HEK293 (cell line): ENCODE measurements at regions not wholly inside any gene's neighbourhood (a gene's known extent, or its start where the extent isn't known, plus 50 kb on each side); places are given as distances from the start of the nearest gene placed in this dataset.
A peak's percentile ranks its signal among the peaks of the same experiment; 100 is the strongest.

Experiments
- CTCF ChIA-PET: fragments of 350-600 bp; formaldehyde crosslinking; extraction: SDS; loops from one replicate; lab custom pipeline; 2021; ENCODE audit warnings: antibody characterized with exemption; lab: Yijun Ruan, JAX
- POLR2A ChIA-PET: fragments of 300-600 bp; formaldehyde crosslinking; extraction: SDS; loops from one replicate; lab custom pipeline; 2020; ENCODE audit warnings: antibody characterized with exemption, inconsistent platforms; lab: Yijun Ruan, JAX
- H3K27ac ChIP-seq: fragments of 200-500 bp; sonication (Bioruptor generic); 2 replicates; pipeline ENCODE4 v1.5.1; 2014; ENCODE audit warnings: low read depth, low read length, control low read depth, inconsistent platforms; ENCODE audit errors: extremely low read depth
- H3K36me3 ChIP-seq, 2 experiments: fragments of 200-500 bp in 1 of 2; sonication (Bioruptor generic) in 1 of 2; 1 replicate in 1 of 2; 2 replicates in 1 of 2; pipeline ENCODE4 v1.5.1; 2014 to 2017; ENCODE audit warnings: inconsistent platforms in 2 of 2, low read length in 2 of 2; ENCODE audit not compliant: control insufficient read depth in 2 of 2, insufficient read depth in 1 of 2
- H3K4me1 ChIP-seq: fragments of 200-500 bp; sonication (Bioruptor generic); 2 replicates; pipeline ENCODE4 v1.5.1; 2014; ENCODE audit warnings: mild to moderate bottlenecking, low read length, inconsistent platforms; ENCODE audit not compliant: control insufficient read depth, insufficient read depth
- H3K4me3 ChIP-seq: 2 replicates; pipeline ENCODE4 v1.5.1; 2011; ENCODE audit warnings: low read depth, mild to moderate bottlenecking, control low read depth, low read length, moderate library complexity
- H3K9me3 ChIP-seq: fragments of 200-500 bp; sonication (Bioruptor generic); 2 replicates; pipeline ENCODE4 v1.5.1; 2014; ENCODE audit warnings: low read depth, low read length, inconsistent platforms; ENCODE audit not compliant: control insufficient read depth, insufficient read depth
- BCL11B ChIP-seq: fragments of 450-650 bp; formaldehyde crosslinking; IDR thresholded peaks from 2 replicates; pipeline ENCODE4 v1.5.1; 2016; ENCODE audit warnings: low read depth, missing biosample characterization, missing genetic modification characterization
- OSR2 ChIP-seq: fragments of 450-650 bp; formaldehyde crosslinking; IDR thresholded peaks from 2 replicates; pipeline ENCODE4 v1.5.1; 2016; ENCODE audit warnings: missing biosample characterization, missing genetic modification characterization
- PRDM1 ChIP-seq: fragments of 450-650 bp; formaldehyde crosslinking; IDR thresholded peaks from 2 replicates; pipeline ENCODE4; 2016; ENCODE audit warnings: missing biosample characterization, missing genetic modification characterization
- PRDM10 ChIP-seq: fragments of 450-650 bp; formaldehyde crosslinking; IDR thresholded peaks from 2 replicates; pipeline ENCODE4 v1.5.1; 2016; ENCODE audit warnings: missing biosample characterization, missing genetic modification characterization
- RBAK ChIP-seq: fragments of 450-650 bp; formaldehyde crosslinking; IDR thresholded peaks from 2 replicates; pipeline ENCODE4 v1.5.1; 2016; ENCODE audit warnings: missing biosample characterization, missing genetic modification characterization
- SCRT2 ChIP-seq: fragments of 450-650 bp; formaldehyde crosslinking; IDR thresholded peaks from 2 replicates; pipeline ENCODE4 v1.5.1; 2016; ENCODE audit warnings: missing biosample characterization, missing genetic modification characterization
- ZBTB20 ChIP-seq: fragments of 450-650 bp; formaldehyde crosslinking; IDR thresholded peaks from 2 replicates; pipeline ENCODE4 v1.5.1; 2016; ENCODE audit warnings: missing biosample characterization, missing genetic modification characterization
- ZBTB21 ChIP-seq: fragments of 450-650 bp; formaldehyde crosslinking; IDR thresholded peaks from 2 replicates; pipeline ENCODE4 v1.5.1; 2017; ENCODE audit warnings: missing biosample characterization, missing genetic modification characterization
- ZEB2 ChIP-seq: fragments of 450-650 bp; formaldehyde crosslinking; IDR thresholded peaks from 2 replicates; pipeline ENCODE4 v1.5.1; 2016; ENCODE audit warnings: missing biosample characterization, missing genetic modification characterization
- ZFP37 ChIP-seq: fragments of 450-650 bp; formaldehyde crosslinking; IDR thresholded peaks from 2 replicates; pipeline ENCODE4 v1.5.1; 2016; ENCODE audit warnings: missing biosample characterization, missing genetic modification characterization
- ZNF157 ChIP-seq: fragments of 450-650 bp; formaldehyde crosslinking; IDR thresholded peaks from 2 replicates; pipeline ENCODE4 v1.5.1; 2016; ENCODE audit warnings: missing biosample characterization, missing genetic modification characterization
- ZNF184 ChIP-seq: fragments of 450-650 bp; IDR thresholded peaks from 2 replicates; pipeline ENCODE4 v1.5.1; 2018; ENCODE audit warnings: missing biosample characterization, mild to moderate bottlenecking, missing genetic modification characterization
- ZNF24 ChIP-seq: fragments of 450-650 bp; formaldehyde crosslinking; IDR thresholded peaks from 2 replicates; pipeline ENCODE4 v1.5.1; 2016; ENCODE audit warnings: missing biosample characterization, missing genetic modification characterization
- ZNF248 ChIP-seq: fragments of 450-650 bp; formaldehyde crosslinking; IDR thresholded peaks from 2 replicates; pipeline ENCODE4 v1.5.1; 2017; ENCODE audit warnings: missing biosample characterization, missing genetic modification characterization
- ZNF280D ChIP-seq: fragments of 450-650 bp; formaldehyde crosslinking; IDR thresholded peaks from 2 replicates; pipeline ENCODE4 v1.5.1; 2016; ENCODE audit warnings: missing biosample characterization, missing genetic modification characterization
- ZNF324 ChIP-seq: fragments of 450-650 bp; formaldehyde crosslinking; IDR thresholded peaks from 2 replicates; pipeline ENCODE4 v1.5.1; 2016; ENCODE audit warnings: missing biosample characterization, missing genetic modification characterization
- ZNF366 ChIP-seq: fragments of 450-650 bp; formaldehyde crosslinking; conservative IDR thresholded peaks from 2 replicates; pipeline ENCODE4 v1.5.1; 2016; ENCODE audit warnings: missing biosample characterization, missing genetic modification characterization
- ZNF629 ChIP-seq: fragments of 450-650 bp; formaldehyde crosslinking; IDR thresholded peaks from 2 replicates; pipeline ENCODE4 v1.5.1; 2017; ENCODE audit warnings: missing biosample characterization, missing genetic modification characterization
- ZNF660 ChIP-seq: fragments of 450-650 bp; IDR thresholded peaks from 2 replicates; pipeline ENCODE4 v1.5.1; 2018; ENCODE audit warnings: missing biosample characterization, mild to moderate bottlenecking, missing genetic modification characterization
- TF ChIP-seq, protein P1 (sequence below): fragments of 450-650 bp; formaldehyde crosslinking; IDR thresholded peaks from 2 replicates; pipeline ENCODE4 v1.5.1; 2017; ENCODE audit warnings: missing biosample characterization, missing genetic modification characterization
- TF ChIP-seq, protein P2 (sequence below): fragments of 450-650 bp; formaldehyde crosslinking; IDR thresholded peaks from 2 replicates; pipeline ENCODE4 v1.5.0; 2017; ENCODE audit warnings: missing biosample characterization, missing genetic modification characterization, borderline replicate concordance
- TF ChIP-seq, protein P3 (sequence below): fragments of 450-650 bp; formaldehyde crosslinking; IDR thresholded peaks from 2 replicates; pipeline ENCODE4 v1.5.1; 2016; ENCODE audit warnings: missing biosample characterization, missing genetic modification characterization, low read depth
- TF ChIP-seq, protein P4 (sequence below): fragments of 450-650 bp; IDR thresholded peaks from 2 replicates; pipeline ENCODE4 v1.5.1; 2018; ENCODE audit warnings: missing biosample characterization, missing genetic modification characterization

DNA sequence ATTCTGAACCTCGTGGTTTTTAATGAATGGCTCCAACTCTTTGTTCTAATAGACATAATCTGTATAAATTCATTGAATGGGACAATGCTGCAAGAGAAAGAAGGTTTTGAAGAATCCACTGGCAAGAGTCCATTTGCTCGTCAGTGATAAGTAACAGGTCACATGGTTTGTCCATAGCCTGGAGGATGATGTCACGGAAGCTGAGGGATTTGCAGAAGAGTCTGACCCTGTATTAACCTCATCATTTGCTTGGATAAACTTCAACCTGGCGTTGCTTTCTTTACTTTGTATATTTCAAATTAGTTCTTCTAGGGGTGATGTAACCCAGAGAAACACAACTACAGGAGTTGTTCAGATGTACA lies 197.4 kb downstream of the GAS1 start:
- POLR2A ChIA-PET, result interaction anchor here (0.6 kb wide), 1 partner anchor 91 kb away, joined by 5 read pairs; no protein-coding TSS in a partner anchor
- Histone ChIP-seq H3K27ac (no peak overlapping the region), H3K4me3 (no peak overlapping the region), H3K36me3 (no peaks in the 10 kb centered on the region), H3K4me1 (no peaks in the 10 kb centered on the region), H3K9me3 (no peaks in the 10 kb centered on the region)
- CTCF ChIA-PET, result interaction anchor here (0.6 kb wide), 1 partner anchor 13 kb away, joined by 3 read pairs; no protein-coding TSS in a partner anchor
- TF ChIP-seq ZNF248 (tag by site-specific recombination) (no peak), RBAK (tag by site-specific recombination) (no peak), ZNF184 (tag by site-specific recombination) (0 out of 2 replicates have a peak, but pooled peaks have one; percentile 14), PRDM1 (tag by site-specific recombination) (no peak), ZNF324 (0 out of 2 replicates have a peak, but pooled peaks have one; percentile 15), ZNF157 (tag by site-specific recombination) (no peak), BCL11B (tag by site-specific recombination) (no peak), ZNF366 (tag by site-specific recombination) (peak; percentile 56; the same call in 1 of the 2 replicates), ZBTB21 (tag by site-specific recombination) (peak; percentile 56; the same call in 1 of the 2 replicates), ZFP37 (tag by site-specific recombination) (no peak), ZNF280D (tag by site-specific recombination) (no peak), PRDM10 (0 out of 2 replicates have a peak, but pooled peaks have one; percentile 16), SCRT2 (tag by site-specific recombination) (peak; percentile 76), ZNF660 (peak; percentile 48; the same call in 1 of the 2 replicates), ZNF24 (tag by site-specific recombination) (peak; percentile 45; the same call in 1 of the 2 replicates), ZBTB20 (peak; percentile 45), OSR2 (tag by site-specific recombination) (peak; percentile 96), ZEB2 (tag by site-specific recombination) (peak; percentile 71), ZNF629 (tag by site-specific recombination) (peak; percentile 84)
- TF ChIP-seq, protein P1, sequence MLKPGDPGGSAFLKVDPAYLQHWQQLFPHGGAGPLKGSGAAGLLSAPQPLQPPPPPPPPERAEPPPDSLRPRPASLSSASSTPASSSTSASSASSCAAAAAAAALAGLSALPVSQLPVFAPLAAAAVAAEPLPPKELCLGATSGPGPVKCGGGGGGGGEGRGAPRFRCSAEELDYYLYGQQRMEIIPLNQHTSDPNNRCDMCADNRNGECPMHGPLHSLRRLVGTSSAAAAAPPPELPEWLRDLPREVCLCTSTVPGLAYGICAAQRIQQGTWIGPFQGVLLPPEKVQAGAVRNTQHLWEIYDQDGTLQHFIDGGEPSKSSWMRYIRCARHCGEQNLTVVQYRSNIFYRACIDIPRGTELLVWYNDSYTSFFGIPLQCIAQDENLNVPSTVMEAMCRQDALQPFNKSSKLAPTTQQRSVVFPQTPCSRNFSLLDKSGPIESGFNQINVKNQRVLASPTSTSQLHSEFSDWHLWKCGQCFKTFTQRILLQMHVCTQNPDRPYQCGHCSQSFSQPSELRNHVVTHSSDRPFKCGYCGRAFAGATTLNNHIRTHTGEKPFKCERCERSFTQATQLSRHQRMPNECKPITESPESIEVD (tag by site-specific recombination), result peak; percentile 73
- TF ChIP-seq, protein P2, sequence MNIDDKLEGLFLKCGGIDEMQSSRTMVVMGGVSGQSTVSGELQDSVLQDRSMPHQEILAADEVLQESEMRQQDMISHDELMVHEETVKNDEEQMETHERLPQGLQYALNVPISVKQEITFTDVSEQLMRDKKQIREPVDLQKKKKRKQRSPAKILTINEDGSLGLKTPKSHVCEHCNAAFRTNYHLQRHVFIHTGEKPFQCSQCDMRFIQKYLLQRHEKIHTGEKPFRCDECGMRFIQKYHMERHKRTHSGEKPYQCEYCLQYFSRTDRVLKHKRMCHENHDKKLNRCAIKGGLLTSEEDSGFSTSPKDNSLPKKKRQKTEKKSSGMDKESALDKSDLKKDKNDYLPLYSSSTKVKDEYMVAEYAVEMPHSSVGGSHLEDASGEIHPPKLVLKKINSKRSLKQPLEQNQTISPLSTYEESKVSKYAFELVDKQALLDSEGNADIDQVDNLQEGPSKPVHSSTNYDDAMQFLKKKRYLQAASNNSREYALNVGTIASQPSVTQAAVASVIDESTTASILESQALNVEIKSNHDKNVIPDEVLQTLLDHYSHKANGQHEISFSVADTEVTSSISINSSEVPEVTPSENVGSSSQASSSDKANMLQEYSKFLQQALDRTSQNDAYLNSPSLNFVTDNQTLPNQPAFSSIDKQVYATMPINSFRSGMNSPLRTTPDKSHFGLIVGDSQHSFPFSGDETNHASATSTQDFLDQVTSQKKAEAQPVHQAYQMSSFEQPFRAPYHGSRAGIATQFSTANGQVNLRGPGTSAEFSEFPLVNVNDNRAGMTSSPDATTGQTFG (tag by site-specific recombination), result no peak
- TF ChIP-seq, protein P3, sequence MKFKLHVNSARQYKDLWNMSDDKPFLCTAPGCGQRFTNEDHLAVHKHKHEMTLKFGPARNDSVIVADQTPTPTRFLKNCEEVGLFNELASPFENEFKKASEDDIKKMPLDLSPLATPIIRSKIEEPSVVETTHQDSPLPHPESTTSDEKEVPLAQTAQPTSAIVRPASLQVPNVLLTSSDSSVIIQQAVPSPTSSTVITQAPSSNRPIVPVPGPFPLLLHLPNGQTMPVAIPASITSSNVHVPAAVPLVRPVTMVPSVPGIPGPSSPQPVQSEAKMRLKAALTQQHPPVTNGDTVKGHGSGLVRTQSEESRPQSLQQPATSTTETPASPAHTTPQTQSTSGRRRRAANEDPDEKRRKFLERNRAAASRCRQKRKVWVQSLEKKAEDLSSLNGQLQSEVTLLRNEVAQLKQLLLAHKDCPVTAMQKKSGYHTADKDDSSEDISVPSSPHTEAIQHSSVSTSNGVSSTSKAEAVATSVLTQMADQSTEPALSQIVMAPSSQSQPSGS (tag by site-specific recombination), result peak; percentile 84; the same call in 1 of the 2 replicates
- TF ChIP-seq, protein P4, sequence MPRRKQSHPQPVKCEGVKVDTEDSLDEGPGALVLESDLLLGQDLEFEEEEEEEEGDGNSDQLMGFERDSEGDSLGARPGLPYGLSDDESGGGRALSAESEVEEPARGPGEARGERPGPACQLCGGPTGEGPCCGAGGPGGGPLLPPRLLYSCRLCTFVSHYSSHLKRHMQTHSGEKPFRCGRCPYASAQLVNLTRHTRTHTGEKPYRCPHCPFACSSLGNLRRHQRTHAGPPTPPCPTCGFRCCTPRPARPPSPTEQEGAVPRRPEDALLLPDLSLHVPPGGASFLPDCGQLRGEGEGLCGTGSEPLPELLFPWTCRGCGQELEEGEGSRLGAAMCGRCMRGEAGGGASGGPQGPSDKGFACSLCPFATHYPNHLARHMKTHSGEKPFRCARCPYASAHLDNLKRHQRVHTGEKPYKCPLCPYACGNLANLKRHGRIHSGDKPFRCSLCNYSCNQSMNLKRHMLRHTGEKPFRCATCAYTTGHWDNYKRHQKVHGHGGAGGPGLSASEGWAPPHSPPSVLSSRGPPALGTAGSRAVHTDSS (tag by site-specific recombination), result no peak
